Endothelial cell of umbilical vein (primary cell): ENCODE measurements at regions not wholly inside any gene's neighbourhood (a gene's known extent, or its start where the extent isn't known, plus 50 kb on each side); places are given as distances from the start of the nearest gene placed in this dataset.

Experiments used
- BruUV-seq: library from RNA; stranded (reverse); fragments of 400-500 nt; replicated peaks from 2 replicates; lab custom pipeline; 2021; lab: Mats Ljungman, UMichigan
- CTCF ChIA-PET: fragments of 300-600, 350-600 bp; sonication (Branson Sonifier 250); formaldehyde crosslinking; loops from one replicate; lab custom pipeline; 2021; ENCODE audit warnings: antibody characterized with exemption, inconsistent platforms; lab: Charles Lee
- POLR2A ChIA-PET: fragments of 300-600, 350-600 bp; sonication (Branson Sonifier 250); formaldehyde crosslinking; loops from one replicate; lab custom pipeline; 2021; ENCODE audit warnings: antibody characterized with exemption, inconsistent platforms; lab: Charles Lee
- DNase-seq: peaks from one replicate; pipeline ENCODE4 v3.0.0-alpha.2; 2011; ENCODE audit warnings: low read depth, low spot score
- FAIRE-seq: peaks from 2 replicates; lab custom pipeline; 2011; peaks lifted over from hg19 to GRCh38; lab: Jason Lieb, UNC
- H2AFZ ChIP-seq: 2 replicates; pipeline ENCODE4 v1.6.0; 2012; ENCODE audit warnings: low read depth, low read length, control low read depth, inconsistent platforms
- H3K27ac ChIP-seq: 2 replicates; pipeline ENCODE4 v1.5.1; 2011; ENCODE audit warnings: low read depth, mild to moderate bottlenecking, control low read depth, low read length, moderate library complexity; ENCODE audit not compliant: insufficient read depth
- H3K27me3 ChIP-seq, 2 experiments: 2 replicates each; pipeline versions ENCODE4 v1.6.0 to v1.6.1; 2011; ENCODE audit warnings: low read length in 2 of 2, mixed read lengths in 1 of 2; ENCODE audit not compliant: control insufficient read depth in 2 of 2, insufficient read depth in 2 of 2
- H3K36me3 ChIP-seq, 2 experiments: 2 replicates in 1 of 2; 3 replicates in 1 of 2; pipeline ENCODE4 v1.5.1; 2011; ENCODE audit warnings: low read length in 2 of 2, mild to moderate bottlenecking in 1 of 2, moderate library complexity in 1 of 2; ENCODE audit not compliant: control insufficient read depth in 2 of 2, insufficient read depth in 2 of 2; ENCODE audit errors: extremely low read depth in 1 of 2
- H3K4me1 ChIP-seq: 3 replicates; pipeline ENCODE4 v1.5.1; 2011; ENCODE audit warnings: mild to moderate bottlenecking, low read length; ENCODE audit not compliant: control insufficient read depth, insufficient read depth; ENCODE audit errors: extremely low read depth
- H3K4me2 ChIP-seq: 2 replicates; pipeline ENCODE4 v1.6.1; 2011; ENCODE audit warnings: low read length, control low read depth, mixed read lengths; ENCODE audit not compliant: insufficient read depth
- H3K4me3 ChIP-seq, 3 experiments: fragments of 200-600 bp in 1 of 3; sonication (generic), shearing (Covaris generic) in 1 of 3; replicated peaks in 1 of 3; 2 replicates each; pipeline ENCODE4 v1.5.1; 2011 to 2016; ENCODE audit warnings: control low read depth in 3 of 3, low read length in 3 of 3, mild to moderate bottlenecking in 2 of 3, inconsistent platforms in 1 of 3, low read depth in 1 of 3, moderate library complexity in 1 of 3; ENCODE audit not compliant: insufficient read depth in 1 of 3
- H3K79me2 ChIP-seq: 2 replicates; pipeline ENCODE4 v1.6.0; 2012; ENCODE audit warnings: low read length, inconsistent platforms; ENCODE audit not compliant: control insufficient read depth, insufficient read depth
- H3K9ac ChIP-seq: replicated peaks from 2 replicates; pipeline ENCODE3; 2011; ENCODE audit warnings: low read length, control low read depth; ENCODE audit not compliant: insufficient read depth; ENCODE audit errors: extremely low read depth
- H3K9me1 ChIP-seq: replicated peaks from 3 replicates; pipeline ENCODE4 v1.6.0; 2011; ENCODE audit warnings: mild to moderate bottlenecking, low read length; ENCODE audit not compliant: control insufficient read depth, insufficient read depth; ENCODE audit errors: extremely low read depth
- H3K9me3 ChIP-seq: replicated peaks from 2 replicates; pipeline ENCODE4 v1.5.1; 2012; ENCODE audit warnings: low read length, inconsistent platforms; ENCODE audit not compliant: control insufficient read depth, insufficient read depth
- H4K20me1 ChIP-seq: replicated peaks from 2 replicates; pipeline ENCODE3; 2011; ENCODE audit warnings: mild to moderate bottlenecking, low read length; ENCODE audit not compliant: control insufficient read depth, insufficient read depth; ENCODE audit errors: extremely low read depth
- EZH2 ChIP-seq: IDR thresholded peaks from 2 replicates; pipeline ENCODE4 v1.6.1; 2012; ENCODE audit warnings: borderline replicate concordance, low read depth, mild to moderate bottlenecking, moderate library complexity, low read length, inconsistent platforms; ENCODE audit not compliant: severe bottlenecking
- FOS ChIP-seq: IDR thresholded peaks from 2 replicates; pipeline ENCODE4 v1.6.1; 2011; ENCODE audit warnings: mild to moderate bottlenecking, low read length, moderate library complexity, borderline replicate concordance; ENCODE audit not compliant: insufficient read depth
- GATA2 ChIP-seq: IDR thresholded peaks from 2 replicates; pipeline ENCODE4 v1.7.0; 2011; ENCODE audit warnings: low read depth, mild to moderate bottlenecking, moderate library complexity, mixed read lengths, low read length; ENCODE audit not compliant: insufficient read length, insufficient read depth
- JUN ChIP-seq: IDR thresholded peaks from 2 replicates; pipeline ENCODE4 v1.6.1; 2011; ENCODE audit warnings: borderline replicate concordance, low read depth; ENCODE audit not compliant: insufficient read length, insufficient read depth
- MYC ChIP-seq: IDR thresholded peaks from one replicate; pipeline ENCODE4 v1.6.1; 2011; ENCODE audit warnings: mild to moderate bottlenecking, low read depth, low read length
- POLR2A ChIP-seq: IDR thresholded peaks from 2 replicates; pipeline ENCODE4 v1.6.1; 2012; ENCODE audit warnings: low read depth, mild to moderate bottlenecking, control low read depth, low read length
- POLR2AphosphoS5 ChIP-seq: IDR thresholded peaks from 2 replicates; pipeline ENCODE4 v1.6.1; 2012; ENCODE audit warnings: low read depth, mild to moderate bottlenecking, control low read depth, low read length, moderate library complexity; ENCODE audit not compliant: insufficient read depth
- dilution Hi-C: fragments of 300-500 bp; cut with MboI; formaldehyde crosslinking; loops from one replicate; pipeline ENCODE4 v1.15.0; 2019; ENCODE audit warnings: low sequenced_read_pairs; ENCODE audit not compliant: extremely low pct_ligation_motif_present
- intact Hi-C: fragments of 100-400 bp; cut with micrococcal nuclease; formaldehyde crosslinking; loops from one replicate; pipeline ENCODE4 v1.10.0; 2022
- TF ChIP-seq, protein P1 (sequence below), 2 donors: IDR thresholded peaks; 1 replicate in 1 of 2; 2 replicates in 1 of 2; pipeline ENCODE4 v1.5.1; 2011; ENCODE audit warnings: low read length in 2 of 2, mild to moderate bottlenecking in 2 of 2, moderate library complexity in 2 of 2, control low read depth in 1 of 2, inconsistent platforms in 1 of 2, low read depth in 1 of 2; ENCODE audit not compliant: insufficient read depth in 1 of 2; ENCODE audit errors: extremely low read depth in 1 of 2
- TF ChIP-seq, protein P2 (sequence below): IDR thresholded peaks from 2 replicates; pipeline ENCODE4 v1.6.1; 2011; ENCODE audit not compliant: insufficient read depth, insufficient read length

DNA sequence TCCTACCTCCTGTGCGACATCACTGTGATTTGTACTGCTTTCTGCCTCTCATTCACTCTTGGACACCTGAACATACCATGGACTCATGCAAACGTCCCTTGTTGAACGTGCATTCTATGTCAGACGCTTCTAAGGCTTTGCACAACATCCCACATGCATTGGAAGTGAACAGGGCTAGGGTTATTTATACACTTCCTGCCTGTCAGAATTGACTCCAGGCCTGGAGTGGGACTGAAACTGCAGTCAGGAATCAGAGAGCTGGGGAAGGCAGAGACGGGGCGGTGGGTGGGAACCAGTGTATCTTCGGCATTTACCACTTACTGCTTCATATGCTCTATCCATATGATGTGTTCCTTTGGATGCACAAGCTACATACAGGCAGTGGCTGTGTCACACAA is 81.4 kb upstream of the GALNT2 start:
- no peak overlapping the region for H3K27ac ChIP-seq
- no peaks in the 10 kb centered on the region for H3K9me3 ChIP-seq
- intact Hi-C loops, result no loop called here
- FAIRE-seq (no peak), DNase-seq (no peak)
- H2AFZ ChIP-seq, result no peak overlapping the region
- H3K9ac ChIP-seq, result no peak overlapping the region
- H3K4me3 ChIP-seq, result no peak overlapping the region
- H4K20me1 ChIP-seq, result no peaks in the 10 kb centered on the region
- no peaks in the 10 kb centered on the region for H3K79me2 ChIP-seq
- H3K36me3 ChIP-seq, result no peaks in the 10 kb centered on the region
- BruUV-seq, result no TSS peak
- TF ChIP-seq POLR2AphosphoS5 (no peak), GATA2 (no peak)
- dilution Hi-C loops, result no loop called here
- CTCF ChIA-PET, result interaction anchor here (1.1 kb wide), 2 partner anchors 8 to 71 kb away, joined by 3 read pairs; no protein-coding TSS in a partner anchor
- H3K9me1 ChIP-seq, result no peaks in the 10 kb centered on the region
- POLR2A ChIA-PET, result no interaction called here
- H3K4me1 ChIP-seq, result no peaks in the 10 kb centered on the region
- peaks cover 0 to 2% of the 10 kb centered on the region in 2 experiments for H3K27me3 ChIP-seq
- no peak overlapping the region for H3K4me2 ChIP-seq

DNA sequence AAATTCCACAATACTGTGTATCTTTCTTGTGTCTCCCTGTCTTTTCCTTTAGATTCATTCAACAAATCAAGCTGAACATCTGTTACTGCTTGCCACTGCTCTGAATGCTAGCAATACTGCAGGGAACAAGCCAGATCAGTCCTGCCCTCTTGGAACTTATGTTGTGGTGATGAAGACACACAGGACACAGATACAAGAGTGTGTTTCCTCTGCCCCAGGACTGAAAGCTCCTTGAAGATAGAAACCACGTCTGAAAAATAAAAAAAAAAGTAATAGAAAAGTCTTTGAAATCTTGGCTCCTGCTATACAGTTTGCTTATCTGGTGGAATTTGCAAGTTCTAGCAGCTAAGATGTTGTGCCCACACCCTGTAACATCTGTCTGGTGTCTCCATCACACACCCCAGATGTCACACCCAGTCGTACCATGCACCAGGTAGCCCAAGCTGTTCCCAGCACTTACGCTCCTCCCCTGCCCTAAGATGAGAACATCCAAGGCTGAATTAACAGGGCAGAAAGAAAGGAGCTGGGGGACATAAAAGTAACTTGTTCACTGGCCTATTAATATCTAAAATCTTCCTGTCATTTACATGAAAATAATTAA is 80.2 kb upstream of the GALNT2 start:
- H3K27me3 ChIP-seq, result no peaks in the 10 kb centered on the region
- H3K79me2 ChIP-seq, result no peaks in the 10 kb centered on the region
- TF ChIP-seq EZH2, result no peak
- no peak for TF ChIP-seq FOS
- TF ChIP-seq POLR2AphosphoS5, result no peak
- no peak for TF ChIP-seq GATA2
- TF ChIP-seq JUN, result no peak
- TF ChIP-seq, protein P1, sequence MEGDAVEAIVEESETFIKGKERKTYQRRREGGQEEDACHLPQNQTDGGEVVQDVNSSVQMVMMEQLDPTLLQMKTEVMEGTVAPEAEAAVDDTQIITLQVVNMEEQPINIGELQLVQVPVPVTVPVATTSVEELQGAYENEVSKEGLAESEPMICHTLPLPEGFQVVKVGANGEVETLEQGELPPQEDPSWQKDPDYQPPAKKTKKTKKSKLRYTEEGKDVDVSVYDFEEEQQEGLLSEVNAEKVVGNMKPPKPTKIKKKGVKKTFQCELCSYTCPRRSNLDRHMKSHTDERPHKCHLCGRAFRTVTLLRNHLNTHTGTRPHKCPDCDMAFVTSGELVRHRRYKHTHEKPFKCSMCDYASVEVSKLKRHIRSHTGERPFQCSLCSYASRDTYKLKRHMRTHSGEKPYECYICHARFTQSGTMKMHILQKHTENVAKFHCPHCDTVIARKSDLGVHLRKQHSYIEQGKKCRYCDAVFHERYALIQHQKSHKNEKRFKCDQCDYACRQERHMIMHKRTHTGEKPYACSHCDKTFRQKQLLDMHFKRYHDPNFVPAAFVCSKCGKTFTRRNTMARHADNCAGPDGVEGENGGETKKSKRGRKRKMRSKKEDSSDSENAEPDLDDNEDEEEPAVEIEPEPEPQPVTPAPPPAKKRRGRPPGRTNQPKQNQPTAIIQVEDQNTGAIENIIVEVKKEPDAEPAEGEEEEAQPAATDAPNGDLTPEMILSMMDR (IDR thresholded peaks at IDR 0.05; ENCODE audit: extremely low read depth in 1 of 2, insufficient read depth in 1 of 2, low read depth in 1 of 2, low read length in 2 of 2), result no peak
- TF ChIP-seq, protein P2, sequence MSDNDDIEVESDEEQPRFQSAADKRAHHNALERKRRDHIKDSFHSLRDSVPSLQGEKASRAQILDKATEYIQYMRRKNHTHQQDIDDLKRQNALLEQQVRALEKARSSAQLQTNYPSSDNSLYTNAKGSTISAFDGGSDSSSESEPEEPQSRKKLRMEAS, result no peak
- TF ChIP-seq MYC, result no peak
- no peak for TF ChIP-seq POLR2A
- intact Hi-C loops (no loop called here), dilution Hi-C loops (no loop called here)
- POLR2A ChIA-PET, result no interaction called here
- H4K20me1 ChIP-seq, result no peaks in the 10 kb centered on the region
- no peak overlapping the region for H3K9ac ChIP-seq
- H3K36me3 ChIP-seq, result no peaks in the 10 kb centered on the region
- no peaks in the 10 kb centered on the region for H3K9me3 ChIP-seq
- H3K9me1 ChIP-seq, result no peaks in the 10 kb centered on the region
- H3K27ac ChIP-seq, result no peak overlapping the region
- FAIRE-seq, result no peak
- no TSS peak for BruUV-seq
- no peak overlapping the region for H3K4me2 ChIP-seq
- no peak for DNase-seq
- H3K4me3 ChIP-seq, result no peak overlapping the region
- CTCF ChIA-PET, result interaction anchor here (0.8 to 1.1 kb wide), 2 partner anchors 72 to 228 kb away, joined by 3 read pairs; no protein-coding TSS in a partner anchor
- H3K4me1 ChIP-seq, result no peaks in the 10 kb centered on the region
- no peak overlapping the region for H2AFZ ChIP-seq
